MCF 10A (cell line): ENCODE measurements at regions not wholly inside any gene's neighbourhood (a gene's known extent, or its start where the extent isn't known, plus 50 kb on each side); places are given as distances from the start of the nearest gene placed in this dataset.

Experiments
- BruUV-seq: library from RNA; stranded (reverse); fragments of 400-500 nt; replicated peaks from 2 replicates; lab custom pipeline; 2021; lab: Mats Ljungman, UMichigan
- CTCF ChIA-PET: fragments of 300-600 bp; sonication (Branson Sonifier 250); formaldehyde crosslinking; extraction: SDS; loops from one replicate; lab custom pipeline; 2021; ENCODE audit warnings: antibody characterized with exemption, inconsistent platforms; lab: Yijun Ruan, JAX
- POLR2A ChIA-PET: fragments of 300-600, 350-650 bp; sonication (Branson Sonifier 250); formaldehyde crosslinking; extraction: SDS; loops from one replicate; lab custom pipeline; 2020; ENCODE audit warnings: antibody characterized with exemption, inconsistent platforms; lab: Yijun Ruan, JAX
- DNase-seq: peaks from one replicate; pipeline ENCODE4 v3.0.0-alpha.2; 2018; ENCODE audit not compliant: unreplicated experiment
- H3K27ac Mint-ChIP-seq: one replicate; pipeline ENCODE4 v1.8.0; 2022; ENCODE audit warnings: mild to moderate bottlenecking, low read depth, mixed read lengths; ENCODE audit not compliant: unreplicated experiment
- H3K27me3 Mint-ChIP-seq: one replicate; pipeline ENCODE4 v1.8.0; 2022; ENCODE audit warnings: mixed read lengths; ENCODE audit not compliant: insufficient read depth, unreplicated experiment
- H3K36me3 Mint-ChIP-seq: one replicate; pipeline ENCODE4 v1.8.0; 2022; ENCODE audit warnings: mild to moderate bottlenecking, moderate library complexity, mixed read lengths; ENCODE audit not compliant: insufficient read depth, unreplicated experiment
- H3K4me1 Mint-ChIP-seq: one replicate; pipeline ENCODE4 v1.8.0; 2022; ENCODE audit warnings: mixed read lengths; ENCODE audit not compliant: insufficient read depth, unreplicated experiment
- H3K4me3 Mint-ChIP-seq: one replicate; pipeline ENCODE4 v1.8.0; 2022; ENCODE audit warnings: mild to moderate bottlenecking, moderate library complexity, mixed read lengths; ENCODE audit not compliant: unreplicated experiment
- H3K9me3 Mint-ChIP-seq: one replicate; pipeline ENCODE4 v1.8.0; 2022; ENCODE audit warnings: mixed read lengths; ENCODE audit not compliant: unreplicated experiment
- CTCF ChIP-seq: fragments of 200-600 bp; IDR thresholded peaks from one replicate; pipeline ENCODE4 v1.8.0; 2022; ENCODE audit warnings: antibody characterized with exemption, mild to moderate bottlenecking; ENCODE audit not compliant: unreplicated experiment
- intact Hi-C: fragments of 100-400 bp; cut with micrococcal nuclease; formaldehyde crosslinking; loops from 2 replicates; pipeline ENCODE4 v1.14.1; 2022

GRCh38 chr1:164918140-164918539 lies 359.2 kb downstream of the PBX1 start:
- intact Hi-C loops, result no loop called here
- H3K27ac Mint-ChIP-seq, result no peak overlapping the region

GRCh38 chr1:164914208-164914607 lies 355.2 kb downstream of the PBX1 start:
- H3K27me3 Mint-ChIP-seq, result no peaks in the 10 kb centered on the region
- ChIA-PET POLR2A (interaction anchor here (1.6 kb wide), 1 partner anchor 352 kb away, joined by 4 read pairs; no protein-coding TSS in a partner anchor), CTCF (interaction anchor here (0.5 to 1.4 kb wide), 9 partner anchors 10 to 517 kb away, joined by 3 to 6 read pairs (median 3); no protein-coding TSS in a partner anchor)
- BruUV-seq, result no TSS peak
- TF ChIP-seq CTCF, result no peak
- H3K36me3 Mint-ChIP-seq, result no peaks in the 10 kb centered on the region
- H3K9me3 Mint-ChIP-seq, result no peaks in the 10 kb centered on the region
- no peaks in the 10 kb centered on the region for H3K4me1 Mint-ChIP-seq
- no peak overlapping the region for H3K4me3 Mint-ChIP-seq
- intact Hi-C loops, result no loop called here
- H3K27ac Mint-ChIP-seq, result no peak overlapping the region
- peak; percentile 42 for DNase-seq

More at GRCh38 chr1:164918140-164918539, 359.2 kb downstream of the PBX1 start:
- Mint-ChIP-seq H3K4me1 (no peaks in the 10 kb centered on the region), H3K27me3 (no peaks in the 10 kb centered on the region), H3K9me3 (no peaks in the 10 kb centered on the region), H3K36me3 (no peaks in the 10 kb centered on the region), H3K4me3 (no peak overlapping the region)
- DNase-seq, result no peak
- CTCF ChIA-PET, result interaction anchor here (0.7 kb wide), 1 partner anchor 27 kb away, joined by 4 read pairs; no protein-coding TSS in a partner anchor
- no TSS peak for BruUV-seq
- POLR2A ChIA-PET, result no interaction called here
- TF ChIP-seq CTCF, result no peak

GRCh38 chr1:164912290-164912689 lies 353.3 kb downstream of the PBX1 start:
- no peak overlapping the region for H3K27ac Mint-ChIP-seq
- intact Hi-C loops, result no loop called here

GRCh38 chr1:164910671-164911070 lies 351.7 kb downstream of the PBX1 start:
- no peaks in the 10 kb centered on the region for H3K9me3 Mint-ChIP-seq
- POLR2A ChIA-PET, result no interaction called here
- no peak overlapping the region for H3K4me3 Mint-ChIP-seq
- BruUV-seq, result no TSS peak
- CTCF ChIA-PET, result no interaction called here
- DNase-seq, result no peak
- H3K27ac Mint-ChIP-seq, result no peak overlapping the region
- intact Hi-C loops, result no loop called here
- H3K27me3 Mint-ChIP-seq, result no peaks in the 10 kb centered on the region
- no peaks in the 10 kb centered on the region for H3K4me1 Mint-ChIP-seq
- TF ChIP-seq CTCF, result no peak
- H3K36me3 Mint-ChIP-seq, result no peaks in the 10 kb centered on the region

More at GRCh38 chr1:164912290-164912689, 353.3 kb downstream of the PBX1 start:
- no peak overlapping the region for H3K4me3 Mint-ChIP-seq
- POLR2A ChIA-PET, result interaction anchor here (0.6 kb wide), 1 partner anchor 9 kb away, joined by 3 read pairs; no protein-coding TSS in a partner anchor
- CTCF ChIA-PET, result interaction anchor here (0.6 to 0.8 kb wide), 2 partner anchors 125 to 1383 kb away, joined by 3 read pairs; no protein-coding TSS in a partner anchor
- no peaks in the 10 kb centered on the region for H3K9me3 Mint-ChIP-seq
- H3K4me1 Mint-ChIP-seq, result no peaks in the 10 kb centered on the region
- no TSS peak for BruUV-seq
- H3K36me3 Mint-ChIP-seq, result no peaks in the 10 kb centered on the region
- no peak for DNase-seq
- no peak for TF ChIP-seq CTCF
- no peaks in the 10 kb centered on the region for H3K27me3 Mint-ChIP-seq
